Activated T-cell treated with anti-CD3 and anti-CD28 coated beads, Interleukin-2, amount 50 U/mL, for 4 hours (primary cell): ENCODE measurements at regions not wholly inside any gene's neighbourhood (a gene's known extent, or its start where the extent isn't known, plus 50 kb on each side); places are given as distances from the start of the nearest gene placed in this dataset.
"Not testable (repeated sequence)": the region's sequence is repeated elsewhere in the genome, so short reads cannot be mapped to it uniquely, and the experiment has no call there.

ENCODE experiments used
- ATAC-seq, 2 donors: fragments of 200-7000 bp; cut with Tn5 transposase; one replicate each; pipeline ENCODE4 v1.10.0; 2021
- DNase-seq: peaks from one replicate; pipeline ENCODE4 v3.0.0-alpha.2; 2020
- H3K27me3 Mint-ChIP-seq: one replicate; pipeline ENCODE4 v1.8.0; 2021; ENCODE audit warnings: low read depth, mixed read lengths
- H3K36me3 Mint-ChIP-seq: one replicate; pipeline ENCODE4 v1.8.0; 2022; ENCODE audit warnings: mixed read lengths; ENCODE audit not compliant: insufficient read depth
- H3K4me1 Mint-ChIP-seq: one replicate; pipeline ENCODE4 v1.8.0; 2021; ENCODE audit warnings: low read depth, mixed read lengths
- H3K4me3 Mint-ChIP-seq: one replicate; pipeline ENCODE4 v1.8.0; 2021; ENCODE audit warnings: mild to moderate bottlenecking, moderate library complexity, mixed read lengths
- H3K9me3 Mint-ChIP-seq: one replicate; pipeline ENCODE4 v1.8.0; 2021; ENCODE audit warnings: mixed read lengths

DNA sequence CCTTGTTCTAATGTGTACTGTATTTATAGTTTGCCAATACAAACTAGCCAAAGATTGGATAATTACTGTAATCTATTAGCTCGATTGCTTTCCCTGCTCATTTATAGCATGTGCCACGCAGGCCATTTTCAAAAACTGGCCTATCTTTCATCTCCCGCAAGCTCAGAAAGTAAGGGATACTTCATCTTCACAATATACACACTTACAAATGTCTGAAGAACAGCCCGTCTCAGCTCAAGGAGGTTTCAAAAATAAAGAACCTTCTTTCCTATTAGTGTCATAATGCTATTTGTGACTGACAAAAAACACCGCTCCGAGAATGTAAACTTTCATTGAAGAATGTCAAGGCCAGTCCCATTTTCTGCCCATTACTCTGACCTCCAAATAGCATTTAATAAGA lies 306.4 kb upstream of the ZNF507 start:
- H3K27me3 Mint-ChIP-seq: peaks cover 16% of the 10 kb centered on the region
- H3K4me1 Mint-ChIP-seq: no peaks in the 10 kb centered on the region
- no peak for DNase-seq
- H3K36me3 Mint-ChIP-seq: no peaks in the 10 kb centered on the region
- H3K4me3 Mint-ChIP-seq: no peak overlapping the region
- no peak for ATAC-seq
- H3K9me3 Mint-ChIP-seq: no peaks in the 10 kb centered on the region

GRCh38 chr19:32039440-32039839 lies 306.0 kb upstream of the ZNF507 start:
- H3K27me3 Mint-ChIP-seq: peaks cover 17% of the 10 kb centered on the region
- H3K4me1 Mint-ChIP-seq: no peaks in the 10 kb centered on the region
- H3K4me3 Mint-ChIP-seq: no peak overlapping the region
- H3K36me3 Mint-ChIP-seq: no peaks in the 10 kb centered on the region
- no peaks in the 10 kb centered on the region for H3K9me3 Mint-ChIP-seq
- no peak for ATAC-seq
- DNase-seq: no peak

DNA sequence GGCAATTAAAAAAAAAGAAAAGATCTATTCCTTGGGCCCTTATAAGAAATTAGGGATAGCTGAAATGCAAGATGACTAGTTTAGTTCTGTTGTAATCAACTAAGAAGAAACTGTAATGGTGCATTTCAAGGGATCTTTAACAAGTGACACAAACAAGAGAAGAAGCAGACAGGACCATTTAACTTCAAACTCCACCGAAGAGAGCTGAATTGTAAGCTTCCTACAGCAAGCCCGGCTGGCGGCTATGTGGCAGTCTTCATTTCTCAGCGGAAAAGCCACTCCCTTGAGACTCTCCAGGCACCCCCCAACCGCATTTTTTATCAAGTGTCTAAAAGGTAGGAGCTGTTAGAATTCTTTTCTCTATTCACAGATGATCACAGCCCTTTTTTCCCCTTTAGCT lies 305.2 kb upstream of the ZNF507 start:
- H3K27me3 Mint-ChIP-seq: peaks cover 23% of the 10 kb centered on the region

DNA sequence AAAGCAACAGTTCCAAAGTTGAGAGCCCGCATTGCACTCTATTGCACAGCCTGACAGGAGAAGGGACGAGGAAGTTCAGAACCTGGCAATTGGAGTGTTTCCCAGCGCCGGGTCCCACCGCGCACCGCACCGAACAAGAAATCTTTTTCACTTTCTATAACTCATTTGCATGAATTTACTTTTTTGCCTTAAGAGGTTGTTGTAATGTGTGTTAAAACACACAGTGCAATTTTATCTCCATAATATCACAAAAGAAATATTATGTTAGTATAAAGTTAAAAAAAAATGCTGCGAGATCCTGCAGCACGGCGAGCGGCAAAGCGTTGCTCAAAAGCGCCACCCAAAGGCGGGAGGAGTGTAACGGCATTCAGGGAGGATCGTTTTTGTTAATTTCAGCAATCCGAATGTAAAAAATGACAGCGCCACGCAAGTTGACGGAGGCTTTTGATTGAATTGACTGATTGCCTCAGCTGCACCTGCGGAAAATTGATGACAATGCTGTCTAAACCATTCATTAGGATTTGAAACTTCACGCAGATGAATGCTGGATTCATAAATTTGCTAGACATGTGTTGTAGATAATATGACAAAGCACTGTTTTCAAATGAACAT lies 303.6 kb upstream of the ZNF507 start:
- ATAC-seq (no peak), DNase-seq (no peak)
- H3K9me3 Mint-ChIP-seq: no peaks in the 10 kb centered on the region
- H3K27me3 Mint-ChIP-seq: peaks cover 30% of the 10 kb centered on the region
- H3K4me1 Mint-ChIP-seq: no peaks in the 10 kb centered on the region
- no peak overlapping the region for H3K4me3 Mint-ChIP-seq
- no peaks in the 10 kb centered on the region for H3K36me3 Mint-ChIP-seq

More for the DNA sequence above, 305.2 kb upstream of the ZNF507 start:
- ATAC-seq (no peak), DNase-seq (no peak)
- no peaks in the 10 kb centered on the region for H3K9me3 Mint-ChIP-seq
- H3K4me3 Mint-ChIP-seq: no peak overlapping the region
- H3K4me1 Mint-ChIP-seq: no peaks in the 10 kb centered on the region
- H3K36me3 Mint-ChIP-seq: no peaks in the 10 kb centered on the region

DNA sequence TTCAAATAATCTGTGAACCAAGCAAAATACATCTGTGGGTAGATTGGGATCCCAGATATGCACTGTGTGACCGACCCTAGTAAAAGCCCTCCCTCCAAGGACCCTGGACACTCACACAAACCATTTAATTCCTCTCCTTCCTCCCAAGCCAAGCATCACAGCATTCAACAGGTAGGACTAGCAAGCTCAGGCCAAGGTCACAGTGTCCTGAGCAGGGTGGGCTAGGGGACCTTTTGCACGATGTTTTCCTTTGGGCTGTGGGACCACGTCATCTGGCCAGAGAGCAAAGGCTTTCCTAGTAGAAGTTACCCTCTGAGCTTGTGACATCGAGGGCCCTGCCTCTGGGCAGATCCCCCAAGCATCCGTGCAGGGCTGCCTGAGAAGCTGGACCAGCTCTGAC lies 297.6 kb upstream of the ZNF507 start:
- H3K9me3 Mint-ChIP-seq: no peaks in the 10 kb centered on the region
- H3K4me3 Mint-ChIP-seq: no peak overlapping the region
- ATAC-seq (no peak), DNase-seq (no peak)
- H3K27me3 Mint-ChIP-seq: peaks cover 24% of the 10 kb centered on the region
- H3K36me3 Mint-ChIP-seq: no peaks in the 10 kb centered on the region
- H3K4me1 Mint-ChIP-seq: no peaks in the 10 kb centered on the region

DNA sequence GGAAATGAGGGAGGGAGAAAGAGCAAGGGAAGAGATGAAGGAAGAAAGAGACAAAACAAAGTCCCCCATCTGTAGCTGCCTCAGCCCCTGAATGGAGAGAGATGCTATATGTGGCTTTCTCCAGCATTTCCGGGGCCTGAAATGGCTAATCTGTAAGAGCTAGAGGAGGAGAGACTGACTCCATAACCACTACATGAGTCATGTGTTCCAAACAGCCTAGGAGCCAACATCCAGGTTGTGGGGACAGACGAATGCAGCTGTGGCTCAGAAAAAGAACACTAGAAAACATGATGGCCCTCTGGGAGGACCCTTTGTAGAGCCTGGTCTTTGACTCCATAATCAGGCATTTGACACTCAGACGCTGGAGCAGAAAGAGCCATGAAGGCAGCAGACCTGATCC lies 292.0 kb upstream of the ZNF507 start:
- no peaks in the 10 kb centered on the region for H3K9me3 Mint-ChIP-seq
- H3K4me1 Mint-ChIP-seq: no peaks in the 10 kb centered on the region
- no peak for ATAC-seq
- H3K27me3 Mint-ChIP-seq: no peaks in the 10 kb centered on the region
- DNase-seq: no peak
- H3K36me3 Mint-ChIP-seq: no peaks in the 10 kb centered on the region
- no peak overlapping the region for H3K4me3 Mint-ChIP-seq

DNA sequence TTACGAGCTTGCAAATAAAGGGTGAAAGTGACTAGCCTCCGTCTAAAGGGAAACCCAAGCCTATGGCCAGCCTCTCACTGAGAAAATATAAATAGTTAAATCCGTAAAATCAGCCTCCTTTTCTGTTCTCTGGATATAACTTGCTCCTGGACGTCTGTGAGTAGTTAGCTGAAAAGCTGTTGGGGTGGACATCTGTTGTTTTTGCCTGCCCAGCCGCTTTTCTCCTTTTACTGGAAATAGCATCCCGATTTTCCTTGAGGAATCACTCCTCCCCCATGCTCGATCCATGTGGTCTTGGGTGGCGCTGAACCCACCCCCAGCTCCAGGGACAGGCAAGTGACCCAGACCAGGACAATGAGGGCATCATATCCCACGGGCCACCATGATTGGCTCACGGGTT lies 291.5 kb upstream of the ZNF507 start:
- Mint-ChIP-seq H3K4me3 (no peak overlapping the region), H3K4me1 (no peaks in the 10 kb centered on the region), H3K36me3 (no peaks in the 10 kb centered on the region), H3K9me3 (no peaks in the 10 kb centered on the region), H3K27me3 (no peaks in the 10 kb centered on the region)
- DNase-seq (no peak), ATAC-seq (no peak)

DNA sequence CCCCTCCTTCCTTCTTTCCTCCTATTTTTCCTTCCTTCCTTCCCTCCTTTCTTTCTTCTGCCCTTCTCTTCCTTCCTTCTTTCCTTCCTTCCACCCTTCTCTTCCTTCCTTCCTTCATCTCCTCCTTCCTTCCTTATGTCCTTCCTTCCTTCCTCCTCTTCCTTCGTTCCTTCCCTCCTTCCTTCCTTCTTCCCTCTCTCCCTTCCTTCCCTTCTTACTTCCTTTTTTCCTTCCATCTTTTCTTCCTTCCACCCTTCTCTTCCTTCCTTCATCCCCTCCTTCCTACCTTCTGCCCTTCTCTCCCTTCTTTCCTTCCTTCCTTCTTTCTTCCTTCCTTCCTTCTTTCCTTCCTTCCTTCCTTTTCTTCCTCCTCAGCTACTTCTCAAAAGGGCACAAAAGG lies 287.3 kb upstream of the ZNF507 start:
- no peaks in the 10 kb centered on the region for H3K4me1 Mint-ChIP-seq
- ATAC-seq (no peak), DNase-seq (no peak)
- no peaks in the 10 kb centered on the region for H3K9me3 Mint-ChIP-seq
- no peaks in the 10 kb centered on the region for H3K36me3 Mint-ChIP-seq
- no peaks in the 10 kb centered on the region for H3K27me3 Mint-ChIP-seq
- H3K4me3 Mint-ChIP-seq: no peak overlapping the region

DNA sequence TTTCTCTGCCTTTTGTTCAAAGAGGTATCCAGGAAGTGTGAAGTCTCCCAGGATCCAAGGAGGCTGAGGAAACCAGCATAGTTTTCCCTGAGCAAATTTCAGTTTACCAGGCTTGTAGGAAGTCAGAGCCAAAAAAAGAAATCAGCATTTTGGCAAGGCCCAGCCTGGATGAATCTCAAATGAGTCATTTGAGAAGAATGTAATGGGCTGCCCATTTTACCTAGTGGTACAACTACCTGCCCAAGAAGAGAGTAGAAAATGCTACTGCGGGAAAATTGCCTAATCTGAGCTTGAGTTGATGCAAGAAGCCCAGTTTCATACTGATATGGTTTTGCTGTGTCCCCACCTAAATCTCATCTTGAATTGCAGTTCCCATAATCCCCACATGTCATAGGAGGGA lies 284.1 kb upstream of the ZNF507 start:
- Mint-ChIP-seq H3K9me3 (no peaks in the 10 kb centered on the region), H3K27me3 (no peaks in the 10 kb centered on the region), H3K36me3 (no peaks in the 10 kb centered on the region), H3K4me1 (no peaks in the 10 kb centered on the region), H3K4me3 (no peak overlapping the region)
- ATAC-seq (no peak), DNase-seq (no peak)

DNA sequence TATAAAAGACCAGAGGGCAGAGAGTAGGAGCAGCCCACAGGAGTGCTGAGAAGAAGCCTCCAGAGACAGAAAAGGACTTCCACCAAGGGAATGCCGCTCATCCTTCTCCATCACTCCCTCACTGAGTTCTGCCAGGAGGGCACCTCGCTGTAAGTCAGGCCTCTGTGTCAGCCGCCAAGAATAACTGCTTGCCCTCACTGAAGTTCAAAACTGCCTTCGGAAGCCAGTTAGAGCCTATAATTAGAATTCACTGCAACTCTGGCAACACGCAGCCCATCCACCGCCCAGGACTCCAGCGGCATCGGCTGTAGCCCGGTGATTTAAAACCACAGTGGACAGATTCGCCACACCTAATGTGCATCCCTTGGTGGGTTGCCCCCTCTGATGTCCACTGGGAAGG lies 281.8 kb upstream of the ZNF507 start:
- no peaks in the 10 kb centered on the region for H3K27me3 Mint-ChIP-seq
- no peaks in the 10 kb centered on the region for H3K4me1 Mint-ChIP-seq
- ATAC-seq (no peak), DNase-seq (no peak)
- no peak overlapping the region for H3K4me3 Mint-ChIP-seq
- H3K9me3 Mint-ChIP-seq: no peaks in the 10 kb centered on the region
- H3K36me3 Mint-ChIP-seq: no peaks in the 10 kb centered on the region

DNA sequence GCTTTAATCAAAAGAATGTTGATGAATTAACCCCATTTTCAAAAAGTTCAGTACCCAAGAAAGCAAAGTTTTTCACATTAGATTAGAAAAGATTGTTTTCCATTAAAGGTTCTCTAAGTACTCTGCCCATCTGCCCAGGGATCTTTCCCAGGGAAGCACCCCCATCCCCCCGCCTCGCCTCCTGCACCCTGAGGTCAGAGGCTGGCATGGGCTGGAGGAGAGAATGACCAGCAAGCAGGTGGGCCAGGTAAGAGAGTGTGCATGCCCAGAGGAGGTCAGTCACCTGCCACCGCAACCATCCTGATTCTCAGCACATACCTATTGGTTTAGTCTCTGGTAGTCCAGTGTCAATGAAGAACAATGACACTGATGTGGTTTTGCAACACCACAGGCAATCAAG lies 279.4 kb upstream of the ZNF507 start:
- Mint-ChIP-seq H3K4me3 (no peak overlapping the region), H3K27me3 (no peaks in the 10 kb centered on the region), H3K4me1 (no peaks in the 10 kb centered on the region), H3K36me3 (no peaks in the 10 kb centered on the region), H3K9me3 (no peaks in the 10 kb centered on the region)
- DNase-seq (no peak), ATAC-seq (no peak)

DNA sequence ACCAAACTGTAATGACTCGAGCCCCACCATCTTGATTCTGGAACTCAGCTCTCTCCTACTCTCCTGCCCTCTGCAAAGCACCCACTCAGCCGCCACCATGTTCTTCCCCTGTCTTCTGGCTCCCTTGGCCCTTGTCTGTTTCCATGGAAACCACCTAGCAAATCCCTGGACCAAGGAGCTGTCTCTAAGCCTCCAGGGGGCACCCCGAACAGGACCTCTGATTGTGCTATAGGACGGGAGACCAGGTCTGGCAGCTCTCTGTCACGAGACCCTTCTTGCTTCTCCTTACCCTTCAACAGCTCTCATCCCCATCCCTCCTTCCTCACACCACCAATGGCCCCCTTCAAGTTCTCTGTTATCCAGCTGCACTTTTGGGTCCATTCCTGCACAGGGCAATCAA lies 277.7 kb upstream of the ZNF507 start:
- DNase-seq (no peak), ATAC-seq (no peak)
- Mint-ChIP-seq H3K27me3 (no peaks in the 10 kb centered on the region), H3K4me1 (no peaks in the 10 kb centered on the region), H3K9me3 (no peaks in the 10 kb centered on the region), H3K4me3 (no peak overlapping the region), H3K36me3 (no peaks in the 10 kb centered on the region)

DNA sequence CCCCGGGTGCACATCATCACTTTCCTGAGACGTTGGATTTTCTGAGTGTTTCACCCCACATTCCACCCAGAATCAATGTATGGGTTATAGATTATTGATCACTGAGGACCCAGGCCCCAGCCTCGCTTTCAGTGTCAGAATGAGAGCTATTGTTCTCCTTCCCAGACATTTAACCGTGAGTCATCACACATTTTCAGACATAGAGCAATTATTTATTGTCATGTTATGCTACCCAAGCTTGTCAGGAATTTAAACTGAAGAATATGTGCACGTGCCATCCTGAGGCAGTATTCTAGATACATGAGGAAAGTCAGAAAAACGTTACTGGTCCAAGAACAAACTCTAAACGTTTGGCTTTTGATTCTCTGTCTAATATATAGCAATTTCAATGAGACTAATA lies 276.6 kb upstream of the ZNF507 start:
- Mint-ChIP-seq H3K4me1 (no peaks in the 10 kb centered on the region), H3K36me3 (no peaks in the 10 kb centered on the region), H3K27me3 (no peaks in the 10 kb centered on the region), H3K9me3 (no peaks in the 10 kb centered on the region), H3K4me3 (no peak overlapping the region)
- ATAC-seq (no peak), DNase-seq (no peak)

DNA sequence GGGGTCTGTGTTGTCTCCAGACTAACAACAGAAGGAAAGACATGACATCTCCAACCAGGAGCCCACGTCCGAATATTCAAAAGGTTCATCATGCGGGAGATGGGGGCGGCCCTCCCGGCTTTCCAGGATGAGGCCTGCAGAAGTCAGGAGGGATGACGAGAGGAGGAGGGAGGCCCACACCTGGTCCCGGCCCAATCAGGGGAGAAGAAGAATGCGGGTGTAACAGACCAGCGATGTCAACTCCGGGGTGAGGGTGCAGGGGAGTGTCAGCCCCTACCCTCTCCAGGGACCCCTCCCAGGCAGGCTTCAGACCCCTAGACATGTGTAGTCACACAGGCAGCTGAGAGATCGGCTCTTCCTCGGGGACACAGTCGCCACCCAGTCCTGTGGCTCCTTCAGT lies 275.3 kb upstream of the ZNF507 start:
- no peaks in the 10 kb centered on the region for H3K36me3 Mint-ChIP-seq
- no peaks in the 10 kb centered on the region for H3K27me3 Mint-ChIP-seq
- H3K4me3 Mint-ChIP-seq: no peak overlapping the region
- DNase-seq (no peak), ATAC-seq (no peak)
- no peaks in the 10 kb centered on the region for H3K4me1 Mint-ChIP-seq
- no peaks in the 10 kb centered on the region for H3K9me3 Mint-ChIP-seq

GRCh38 chr19:32082028-32082427 lies 263.4 kb upstream of the ZNF507 start:
- Mint-ChIP-seq H3K27me3 (no peaks in the 10 kb centered on the region), H3K36me3 (no peaks in the 10 kb centered on the region), H3K9me3 (peaks cover 6% of the 10 kb centered on the region), H3K4me3 (no peak overlapping the region), H3K4me1 (no peaks in the 10 kb centered on the region)
- ATAC-seq: no peak
- no peak for DNase-seq

GRCh38 chr19:32084756-32085363 lies 260.6 kb upstream of the ZNF507 start:
- not testable (repeated sequence) for H3K36me3 Mint-ChIP-seq, H3K4me3 Mint-ChIP-seq, ATAC-seq, H3K27me3 Mint-ChIP-seq, H3K4me1 Mint-ChIP-seq, DNase-seq, H3K9me3 Mint-ChIP-seq
